K562 (cell line): ENCODE measurements at regions not wholly inside any gene's neighbourhood (a gene's known extent, or its start where the extent isn't known, plus 50 kb on each side); places are given as distances from the start of the nearest gene placed in this dataset.

Experiments used
- ARHGAP35 ChIP-seq: fragments of 450-650 bp; IDR thresholded peaks from 2 replicates; pipeline ENCODE4 v1.6.1; 2018; ENCODE audit not compliant: partially characterized antibody
- DEAF1 ChIP-seq: fragments of 450-650 bp; formaldehyde crosslinking; IDR thresholded peaks from 2 replicates; pipeline ENCODE4 v1.4.0; 2020; ENCODE audit warnings: mild to moderate bottlenecking, moderate library complexity
- DNMT1 ChIP-seq: fragments of 450-650 bp; IDR thresholded peaks from 2 replicates; pipeline ENCODE4 v1.6.1; 2016; ENCODE audit warnings: antibody characterized with exemption, mild to moderate bottlenecking
- FOSL1 ChIP-seq: fragments of 200-800 bp; sonication (Bioruptor generic); conservative IDR thresholded peaks from 2 replicates; pipeline ENCODE4 v1.6.1; 2016; ENCODE audit warnings: missing genetic modification characterization, missing compliant biosample characterization
- HNRNPLL ChIP-seq: fragments of 200-400 bp; formaldehyde crosslinking; IDR thresholded peaks from 2 replicates; pipeline ENCODE4 v1.6.1; 2017; ENCODE audit warnings: low read length, low read depth, mild to moderate bottlenecking; ENCODE audit not compliant: poor library complexity, severe bottlenecking
- JUND ChIP-seq, 2 experiments: IDR thresholded peaks; 2 replicates in 1 of 2; 3 replicates in 1 of 2; pipeline ENCODE4 v1.6.1; 2011; ENCODE audit warnings: borderline replicate concordance in 2 of 2, low read depth in 2 of 2, low read length in 2 of 2, improper control_type of control experiment in 1 of 2, missing biosample characterization in 1 of 2, missing genetic modification characterization in 1 of 2, missing genetic modification reagents in 1 of 2
- MECOM ChIP-seq: fragments of 250-450 bp; sonication (Bioruptor Pico); IDR thresholded peaks from 2 replicates; pipeline ENCODE4 v1.8.0; 2022; ENCODE audit warnings: inconsistent platforms
- NFIC ChIP-seq: fragments of 450-650 bp; IDR thresholded peaks from 2 replicates; pipeline ENCODE4 v1.6.1; 2017; ENCODE audit warnings: mild to moderate bottlenecking, inconsistent platforms
- NONO ChIP-seq, 2 experiments: fragments of 200-400 bp in 1 of 2; fragments of 450-650 bp in 1 of 2; formaldehyde crosslinking in 1 of 2; IDR thresholded peaks; 2 replicates each; pipeline ENCODE4 v1.6.1; 2017; ENCODE audit warnings: low read depth in 2 of 2, mild to moderate bottlenecking in 2 of 2, moderate library complexity in 2 of 2, low read length in 1 of 2
- SOX6 ChIP-seq: fragments of 450-650 bp; IDR thresholded peaks from 2 replicates; pipeline ENCODE4 v1.6.1; 2014; ENCODE audit warnings: mild to moderate bottlenecking
- TAF9B ChIP-seq: fragments of 450-650 bp; IDR thresholded peaks from 2 replicates; pipeline ENCODE4 v1.6.1; 2018; ENCODE audit warnings: mild to moderate bottlenecking; ENCODE audit not compliant: partially characterized antibody
- TF ChIP-seq, protein P1 (sequence below), 2 experiments: IDR thresholded peaks in 1 of 2; conservative IDR thresholded peaks in 1 of 2; 2 replicates each; pipeline ENCODE4 v1.6.1; 2016; ENCODE audit warnings: low read depth in 2 of 2, mild to moderate bottlenecking in 1 of 2, missing compliant biosample characterization in 1 of 2, missing genetic modification characterization in 1 of 2, moderate library complexity in 1 of 2

DNA sequence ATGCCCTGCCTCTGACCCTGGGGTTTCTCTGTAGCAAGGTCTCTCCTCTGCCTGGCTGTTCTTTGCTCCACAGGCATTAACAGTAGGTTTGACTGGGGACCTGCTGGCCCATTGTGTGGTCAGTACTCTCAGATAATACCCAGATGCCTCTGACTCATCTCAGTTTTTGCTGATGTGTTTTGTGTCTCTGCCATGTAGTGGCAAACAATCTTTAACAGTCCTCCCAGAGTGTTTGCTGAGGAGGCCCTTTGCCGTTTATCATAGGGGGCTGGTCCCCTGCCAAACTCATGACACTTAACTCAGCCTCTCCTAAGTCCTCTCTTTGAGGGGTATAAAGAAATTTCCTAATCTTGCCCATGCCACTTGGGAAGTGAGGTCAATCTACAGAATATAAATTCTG is 793.7 kb upstream of the FANCL start (continued):
- TF ChIP-seq DEAF1 (no peak), HNRNPLL (no peak), MECOM (CRISPR knock-in tag) (no peak), NFIC (0 out of 2 replicates have a peak, but pooled peaks have one; percentile 8), ARHGAP35 (no peak), NONO (IDR thresholded peaks at IDR 0.05; ENCODE audit: low read depth in 2 of 2, low read length in 1 of 2) (no peak), SOX6 (no peak), JUND (IDR thresholded peaks at IDR 0.05; ENCODE audit: borderline replicate concordance, low read depth, low read length) (no peak), JUND (tag; IDR thresholded peaks at IDR 0.05; ENCODE audit: borderline replicate concordance, low read depth, low read length) (0 out of 3 replicates have a peak, but pooled peaks have one; percentile 17), TAF9B (no peak), FOSL1 (tag) (peak; percentile 75), DNMT1 (no peak)
- TF ChIP-seq, protein P1, sequence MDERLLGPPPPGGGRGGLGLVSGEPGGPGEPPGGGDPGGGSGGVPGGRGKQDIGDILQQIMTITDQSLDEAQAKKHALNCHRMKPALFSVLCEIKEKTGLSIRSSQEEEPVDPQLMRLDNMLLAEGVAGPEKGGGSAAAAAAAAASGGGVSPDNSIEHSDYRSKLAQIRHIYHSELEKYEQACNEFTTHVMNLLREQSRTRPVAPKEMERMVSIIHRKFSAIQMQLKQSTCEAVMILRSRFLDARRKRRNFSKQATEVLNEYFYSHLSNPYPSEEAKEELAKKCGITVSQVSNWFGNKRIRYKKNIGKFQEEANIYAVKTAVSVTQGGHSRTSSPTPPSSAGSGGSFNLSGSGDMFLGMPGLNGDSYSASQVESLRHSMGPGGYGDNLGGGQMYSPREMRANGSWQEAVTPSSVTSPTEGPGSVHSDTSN (CRISPR knock-in tag; IDR thresholded peaks at IDR 0.05; ENCODE audit: low read depth), result no peak
- TF ChIP-seq, protein P1 (tag; conservative IDR thresholded peaks at IDR 0.05; ENCODE audit: low read depth), result 0 out of 2 replicates have a peak, but pooled peaks have one; percentile 26
- TF ChIP-seq, all 486 proteins: peak for 7
